ENCODE measurements at regions not wholly inside any gene's neighbourhood (a gene's known extent, or its start where the extent isn't known, plus 50 kb on each side); places are given as distances from the start of the nearest gene placed in this dataset.

DNA sequence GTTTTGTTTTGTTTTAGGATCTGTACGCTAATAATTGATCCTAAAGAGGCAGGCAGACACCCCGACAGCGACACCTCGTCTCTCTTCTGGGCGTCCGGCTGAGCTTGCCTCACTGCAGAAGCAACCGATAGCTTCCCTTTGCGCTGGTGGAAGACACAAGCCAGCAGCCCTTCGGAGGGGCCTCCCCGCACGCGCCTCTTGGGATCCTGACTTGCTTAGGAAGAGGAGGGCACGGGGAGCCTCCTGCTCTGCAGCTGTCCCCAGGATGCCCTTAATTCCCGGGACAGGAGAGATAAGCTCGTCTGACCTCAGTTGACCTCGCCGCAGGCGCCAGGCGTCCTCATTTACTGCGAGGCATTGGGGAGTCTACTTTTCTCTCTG lies 94.0 kb downstream of the CD83 start:
- no peaks in the 10 kb centered on the region; the same call in 1 of the 2 replicates for H3K79me2 ChIP-seq (replicated peaks; ENCODE audit: insufficient read depth)
- H3F3A ChIP-seq (replicated peaks; ENCODE audit: low read depth), result peaks cover 11% of the 10 kb centered on the region
- H4K20me1 ChIP-seq (replicated peaks; ENCODE audit: insufficient read depth), result no peaks in the 10 kb centered on the region

More for the DNA sequence above, 94.0 kb downstream of the CD83 start:
- Mint-ChIP-seq H3K27me3 (ENCODE audit: insufficient read depth, low read depth, poor library complexity) (peaks cover 20% of the 10 kb centered on the region), H3K4me3 (peak overlapping the region; percentile 68), H3K27ac (peak overlapping the region; percentile 70; the same call in 1 of the 2 replicates), H3K4me1 (peaks cover 14% of the 10 kb centered on the region), H3K9me3 (peaks cover 20% of the 10 kb centered on the region), H3K36me3 (ENCODE audit: low read depth) (peaks cover 16% of the 10 kb centered on the region)
- H3K36me3 ChIP-seq (ENCODE audit: insufficient read depth), result no peaks in the 10 kb centered on the region; the same call in 1 of the 2 replicates
- peaks cover 13% of the 10 kb centered on the region; the same call in 1 of the 2 replicates for H3K9me2 ChIP-seq (ENCODE audit: insufficient read depth)
- TF ChIP-seq, protein P1, sequence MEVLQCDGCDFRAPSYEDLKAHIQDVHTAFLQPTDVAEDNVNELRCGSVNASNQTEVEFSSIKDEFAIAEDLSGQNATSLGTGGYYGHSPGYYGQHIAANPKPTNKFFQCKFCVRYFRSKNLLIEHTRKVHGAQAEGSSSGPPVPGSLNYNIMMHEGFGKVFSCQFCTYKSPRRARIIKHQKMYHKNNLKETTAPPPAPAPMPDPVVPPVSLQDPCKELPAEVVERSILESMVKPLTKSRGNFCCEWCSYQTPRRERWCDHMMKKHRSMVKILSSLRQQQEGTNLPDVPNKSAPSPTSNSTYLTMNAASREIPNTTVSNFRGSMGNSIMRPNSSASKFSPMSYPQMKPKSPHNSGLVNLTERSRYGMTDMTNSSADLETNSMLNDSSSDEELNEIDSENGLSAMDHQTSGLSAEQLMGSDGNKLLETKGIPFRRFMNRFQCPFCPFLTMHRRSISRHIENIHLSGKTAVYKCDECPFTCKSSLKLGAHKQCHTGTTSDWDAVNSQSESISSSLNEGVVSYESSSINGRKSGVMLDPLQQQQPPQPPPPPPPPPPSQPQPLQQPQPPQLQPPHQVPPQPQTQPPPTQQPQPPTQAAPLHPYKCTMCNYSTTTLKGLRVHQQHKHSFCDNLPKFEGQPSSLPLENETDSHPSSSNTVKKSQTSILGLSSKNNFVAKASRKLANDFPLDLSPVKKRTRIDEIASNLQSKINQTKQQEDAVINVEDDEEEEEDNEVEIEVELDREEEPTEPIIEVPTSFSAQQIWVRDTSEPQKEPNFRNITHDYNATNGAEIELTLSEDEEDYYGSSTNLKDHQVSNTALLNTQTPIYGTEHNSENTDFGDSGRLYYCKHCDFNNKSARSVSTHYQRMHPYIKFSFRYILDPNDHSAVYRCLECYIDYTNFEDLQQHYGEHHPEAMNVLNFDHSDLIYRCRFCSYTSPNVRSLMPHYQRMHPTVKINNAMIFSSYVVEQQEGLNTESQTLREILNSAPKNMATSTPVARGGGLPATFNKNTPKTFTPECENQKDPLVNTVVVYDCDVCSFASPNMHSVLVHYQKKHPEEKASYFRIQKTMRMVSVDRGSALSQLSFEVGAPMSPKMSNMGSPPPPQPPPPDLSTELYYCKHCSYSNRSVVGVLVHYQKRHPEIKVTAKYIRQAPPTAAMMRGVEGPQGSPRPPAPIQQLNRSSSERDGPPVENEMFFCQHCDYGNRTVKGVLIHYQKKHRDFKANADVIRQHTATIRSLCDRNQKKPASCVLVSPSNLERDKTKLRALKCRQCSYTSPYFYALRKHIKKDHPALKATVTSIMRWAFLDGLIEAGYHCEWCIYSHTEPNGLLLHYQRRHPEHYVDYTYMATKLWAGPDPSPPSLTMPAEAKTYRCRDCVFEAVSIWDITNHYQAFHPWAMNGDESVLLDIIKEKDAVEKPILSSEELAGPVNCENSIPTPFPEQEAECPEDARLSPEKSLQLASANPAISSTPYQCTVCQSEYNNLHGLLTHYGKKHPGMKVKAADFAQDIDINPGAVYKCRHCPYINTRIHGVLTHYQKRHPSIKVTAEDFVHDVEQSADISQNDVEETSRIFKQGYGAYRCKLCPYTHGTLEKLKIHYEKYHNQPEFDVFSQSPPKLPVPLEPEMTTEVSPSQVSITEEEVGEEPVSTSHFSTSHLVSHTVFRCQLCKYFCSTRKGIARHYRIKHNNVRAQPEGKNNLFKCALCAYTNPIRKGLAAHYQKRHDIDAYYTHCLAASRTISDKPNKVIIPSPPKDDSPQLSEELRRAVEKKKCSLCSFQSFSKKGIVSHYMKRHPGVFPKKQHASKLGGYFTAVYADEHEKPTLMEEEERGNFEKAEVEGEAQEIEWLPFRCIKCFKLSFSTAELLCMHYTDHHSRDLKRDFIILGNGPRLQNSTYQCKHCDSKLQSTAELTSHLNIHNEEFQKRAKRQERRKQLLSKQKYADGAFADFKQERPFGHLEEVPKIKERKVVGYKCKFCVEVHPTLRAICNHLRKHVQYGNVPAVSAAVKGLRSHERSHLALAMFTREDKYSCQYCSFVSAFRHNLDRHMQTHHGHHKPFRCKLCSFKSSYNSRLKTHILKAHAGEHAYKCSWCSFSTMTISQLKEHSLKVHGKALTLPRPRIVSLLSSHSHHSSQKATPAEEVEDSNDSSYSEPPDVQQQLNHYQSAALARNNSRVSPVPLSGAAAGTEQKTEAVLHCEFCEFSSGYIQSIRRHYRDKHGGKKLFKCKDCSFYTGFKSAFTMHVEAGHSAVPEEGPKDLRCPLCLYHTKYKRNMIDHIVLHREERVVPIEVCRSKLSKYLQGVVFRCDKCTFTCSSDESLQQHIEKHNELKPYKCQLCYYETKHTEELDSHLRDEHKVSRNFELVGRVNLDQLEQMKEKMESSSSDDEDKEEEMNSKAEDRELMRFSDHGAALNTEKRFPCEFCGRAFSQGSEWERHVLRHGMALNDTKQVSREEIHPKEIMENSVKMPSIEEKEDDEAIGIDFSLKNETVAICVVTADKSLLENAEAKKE (CRISPR knock-in tag; IDR thresholded peaks at IDR 0.05), result peak; percentile 4; the same call in 1 of the 2 replicates
- TF ChIP-seq, protein P2, sequence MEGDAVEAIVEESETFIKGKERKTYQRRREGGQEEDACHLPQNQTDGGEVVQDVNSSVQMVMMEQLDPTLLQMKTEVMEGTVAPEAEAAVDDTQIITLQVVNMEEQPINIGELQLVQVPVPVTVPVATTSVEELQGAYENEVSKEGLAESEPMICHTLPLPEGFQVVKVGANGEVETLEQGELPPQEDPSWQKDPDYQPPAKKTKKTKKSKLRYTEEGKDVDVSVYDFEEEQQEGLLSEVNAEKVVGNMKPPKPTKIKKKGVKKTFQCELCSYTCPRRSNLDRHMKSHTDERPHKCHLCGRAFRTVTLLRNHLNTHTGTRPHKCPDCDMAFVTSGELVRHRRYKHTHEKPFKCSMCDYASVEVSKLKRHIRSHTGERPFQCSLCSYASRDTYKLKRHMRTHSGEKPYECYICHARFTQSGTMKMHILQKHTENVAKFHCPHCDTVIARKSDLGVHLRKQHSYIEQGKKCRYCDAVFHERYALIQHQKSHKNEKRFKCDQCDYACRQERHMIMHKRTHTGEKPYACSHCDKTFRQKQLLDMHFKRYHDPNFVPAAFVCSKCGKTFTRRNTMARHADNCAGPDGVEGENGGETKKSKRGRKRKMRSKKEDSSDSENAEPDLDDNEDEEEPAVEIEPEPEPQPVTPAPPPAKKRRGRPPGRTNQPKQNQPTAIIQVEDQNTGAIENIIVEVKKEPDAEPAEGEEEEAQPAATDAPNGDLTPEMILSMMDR (conservative IDR thresholded peaks at IDR 0.05; ENCODE audit: low read depth in 2 of 2), result no peak; a peak in 1 of 4 replicates
- ATAC-seq (peak; percentile 70), DNase-seq (ENCODE audit: low spot score) (peak; percentile 70)
- peaks cover 13% of the 10 kb centered on the region; the same call in 1 of the 2 replicates for H3K27me3 ChIP-seq (ENCODE audit: insufficient read depth)
- H3K4me1 ChIP-seq (ENCODE audit: insufficient read depth), result peaks cover 14% of the 10 kb centered on the region
- H3K27ac ChIP-seq (ENCODE audit: low read depth), result peak overlapping the region; percentile 63; the same call in 1 of the 2 replicates
- peak overlapping the region; percentile 57 for H3K4me3 ChIP-seq
- peak overlapping the region; percentile 91 for H3K4me2 ChIP-seq
- peak overlapping the region; percentile 96; the same call in 1 of the 2 replicates for H2AFZ ChIP-seq
